ENCODE measurements at regions not wholly inside any gene's neighbourhood (a gene's known extent, or its start where the extent isn't known, plus 50 kb on each side); places are given as distances from the start of the nearest gene placed in this dataset.
"Not testable (repeated sequence)": the region's sequence is repeated elsewhere in the genome, so short reads cannot be mapped to it uniquely, and the experiment has no call there.

GRCh38 chr6:11961923-11962322 is 50.2 kb upstream of the HIVEP1 start:
- no peak for DNase-seq

DNA sequence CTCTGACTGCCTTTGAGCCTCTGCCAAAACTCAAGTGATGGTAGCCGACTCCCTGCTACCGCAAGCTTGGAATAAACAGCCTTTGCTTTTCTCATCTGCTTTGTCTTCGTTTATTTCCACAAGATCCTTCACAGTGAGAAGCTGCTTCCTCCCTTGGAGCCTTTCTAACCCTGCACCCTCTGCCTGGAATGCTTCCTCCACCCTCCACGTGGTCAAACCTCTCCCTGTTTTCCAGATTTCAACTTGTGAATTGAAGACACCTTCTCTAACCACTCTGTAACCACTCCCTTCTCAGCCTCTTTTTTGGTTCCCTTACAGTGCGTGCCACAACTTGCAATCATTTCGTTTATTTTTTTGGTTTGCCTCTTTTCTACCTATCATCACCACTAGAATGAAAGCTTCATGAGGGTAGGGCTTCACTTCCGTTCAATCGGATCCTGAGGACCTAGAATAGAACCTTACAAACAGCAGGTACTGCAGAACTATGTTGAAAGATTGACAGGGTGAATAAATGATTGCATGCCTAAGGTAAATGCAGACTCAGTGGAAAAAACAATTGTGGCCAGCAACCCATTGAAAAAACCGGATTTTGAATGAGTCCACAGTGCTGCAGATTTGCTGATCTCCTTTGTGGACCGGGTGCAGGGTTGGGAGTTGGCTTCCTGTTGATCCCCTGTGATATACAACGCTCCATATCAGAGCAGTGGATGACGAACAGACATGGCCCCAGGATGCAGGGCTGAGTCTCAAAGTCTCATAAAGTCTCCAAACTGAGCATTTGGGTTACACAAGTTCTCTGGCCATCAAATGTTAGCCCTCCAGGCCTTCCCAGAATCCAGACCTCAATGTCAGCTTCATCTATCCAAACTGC is 51.0 kb upstream of the HIVEP1 start:
- no peak for DNase-seq

DNA sequence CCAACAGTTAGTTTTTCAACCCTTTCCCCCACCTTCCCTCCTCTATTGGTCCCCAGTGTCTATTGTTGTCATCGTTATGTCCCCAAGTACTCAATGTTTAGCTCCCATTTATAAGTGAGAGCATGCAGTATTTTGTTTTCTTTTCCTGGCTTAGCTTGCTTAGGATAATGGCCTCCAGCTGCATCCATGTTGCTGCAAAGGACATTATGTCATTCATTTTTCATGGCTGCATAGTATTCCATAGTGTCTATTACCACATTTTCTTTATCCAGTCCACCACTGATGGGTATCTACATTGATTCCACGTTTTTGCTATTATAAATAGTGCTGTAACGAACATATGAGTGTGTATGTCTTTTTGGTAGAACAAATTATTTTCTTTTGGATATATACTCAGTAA is 55.3 kb upstream of the HIVEP1 start:
- DNase-seq: no peak

- no peak for DNase-seq
Observed at GRCh38 chr6:11953641-11954040, 58.5 kb upstream of the HIVEP1 start.

DNA sequence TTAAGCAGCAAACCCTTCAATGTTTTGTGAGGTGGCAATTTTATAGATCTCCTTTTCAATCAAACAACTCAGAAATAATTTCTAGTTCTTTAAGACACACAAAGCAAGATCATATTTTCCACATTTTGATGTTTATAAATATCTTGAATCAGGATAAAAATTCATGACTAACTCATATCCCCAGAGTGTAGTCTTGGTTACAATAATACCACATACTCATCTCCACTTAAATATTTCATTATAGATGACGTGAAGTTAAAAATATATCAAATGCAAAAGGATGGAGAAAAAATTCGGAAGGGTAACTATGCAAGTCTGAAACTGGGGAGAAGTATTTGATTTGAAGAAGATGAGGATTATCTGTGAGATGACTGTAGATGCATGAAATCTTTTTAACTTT is 59.8 kb upstream of the HIVEP1 start:
- no peak for DNase-seq

- DNase-seq: no peak
Observed at GRCh38 chr6:11951868-11952267, 60.2 kb upstream of the HIVEP1 start.

GRCh38 chr6:11950109-11950508 is 62.0 kb upstream of the HIVEP1 start:
- DNase-seq: no peak

DNA sequence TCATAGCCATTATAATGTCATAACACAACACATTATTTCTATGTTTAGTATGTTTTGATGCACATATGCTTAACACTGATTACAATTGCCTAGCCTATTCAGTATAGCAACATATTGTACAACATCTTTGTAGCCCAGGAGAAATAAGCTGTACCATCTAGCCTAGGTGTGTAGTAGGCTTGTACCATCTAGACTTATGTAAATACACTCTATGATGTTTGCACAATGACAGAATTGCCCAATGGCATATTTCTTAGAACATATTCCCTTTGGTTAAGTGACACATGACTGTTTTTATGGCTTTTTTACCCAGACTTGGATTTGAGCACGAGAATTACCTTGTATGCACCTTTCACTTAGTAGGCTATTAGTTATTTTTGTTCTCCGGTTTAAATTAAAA is 64.5 kb upstream of the HIVEP1 start:
- no peak for DNase-seq

DNA sequence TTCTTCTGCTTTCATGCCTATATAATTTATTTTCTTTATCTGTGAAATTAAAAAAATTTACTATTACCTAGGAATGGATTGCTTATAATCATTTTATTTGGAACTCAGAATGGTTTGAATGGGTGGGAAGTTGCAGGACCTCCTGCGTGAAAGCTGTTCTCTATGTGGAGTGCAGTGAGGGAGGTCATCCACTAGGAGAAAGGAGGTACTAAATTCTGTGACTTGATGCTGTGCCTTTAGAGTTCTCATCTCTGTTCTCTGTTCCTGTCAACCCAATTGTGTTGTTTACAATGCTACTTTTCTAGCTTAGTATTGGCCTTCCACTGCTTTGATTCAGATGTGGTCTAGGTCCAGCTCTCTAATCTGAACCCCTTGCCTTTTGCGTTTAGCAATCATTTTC is 65.0 kb upstream of the HIVEP1 start:
- no peak for DNase-seq

DNA sequence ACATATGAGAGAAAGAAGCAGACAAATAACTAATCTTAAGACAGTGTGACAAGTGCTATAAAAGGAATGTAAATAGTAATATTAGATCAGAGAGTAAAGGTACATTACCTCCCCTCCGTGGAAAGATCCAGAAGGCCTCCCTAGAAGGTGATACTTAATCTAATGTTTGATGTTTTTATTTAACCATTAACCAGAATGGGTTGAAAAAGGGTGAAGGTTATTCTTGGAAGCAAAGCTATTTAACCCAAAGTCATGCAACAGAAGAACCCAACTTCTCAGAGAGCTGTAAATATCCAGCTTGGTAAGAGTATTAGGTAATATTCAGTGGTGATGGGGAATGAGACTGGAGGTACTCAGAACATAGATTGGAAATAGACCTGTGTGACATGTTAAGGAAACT is 68.0 kb upstream of the HIVEP1 start:
- no peak for DNase-seq

DNA sequence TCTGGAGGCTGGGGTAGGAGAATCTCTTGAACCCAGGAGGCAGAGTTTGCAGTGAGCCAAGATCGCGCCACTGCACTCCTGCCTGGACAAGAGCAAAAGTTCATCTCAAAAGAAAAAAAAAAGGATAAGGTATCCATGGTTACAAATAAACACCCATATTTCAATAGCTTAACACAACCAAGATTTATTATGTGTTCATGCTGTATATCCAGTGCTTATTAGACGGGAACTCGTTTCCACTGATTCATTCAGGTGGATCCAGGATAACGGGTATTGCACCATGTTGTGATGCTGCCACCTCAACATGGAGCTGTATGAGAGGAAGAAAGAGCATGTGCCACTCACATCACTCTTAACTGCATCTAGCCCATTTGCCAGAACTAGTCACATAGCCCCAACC is 69.1 kb upstream of the HIVEP1 start:
- DNase-seq: no peak

- no peak for DNase-seq
Observed at GRCh38 chr6:11942185-11942864, 69.8 kb upstream of the HIVEP1 start.

- not testable (repeated sequence) for DNase-seq
Observed at GRCh38 chr6:11940532-11941166, 71.5 kb upstream of the HIVEP1 start.

- DNase-seq: no peak
Observed at GRCh38 chr6:11938285-11938890, 73.7 kb upstream of the HIVEP1 start.

- DNase-seq: no peak
Observed at GRCh38 chr6:11934638-11935037, 77.5 kb upstream of the HIVEP1 start.

- not testable (repeated sequence) for DNase-seq
Observed at GRCh38 chr6:11932892-11933291, 79.2 kb upstream of the HIVEP1 start.

- no peak for DNase-seq
Observed at GRCh38 chr6:11931296-11932035, 80.6 kb upstream of the HIVEP1 start.

DNA sequence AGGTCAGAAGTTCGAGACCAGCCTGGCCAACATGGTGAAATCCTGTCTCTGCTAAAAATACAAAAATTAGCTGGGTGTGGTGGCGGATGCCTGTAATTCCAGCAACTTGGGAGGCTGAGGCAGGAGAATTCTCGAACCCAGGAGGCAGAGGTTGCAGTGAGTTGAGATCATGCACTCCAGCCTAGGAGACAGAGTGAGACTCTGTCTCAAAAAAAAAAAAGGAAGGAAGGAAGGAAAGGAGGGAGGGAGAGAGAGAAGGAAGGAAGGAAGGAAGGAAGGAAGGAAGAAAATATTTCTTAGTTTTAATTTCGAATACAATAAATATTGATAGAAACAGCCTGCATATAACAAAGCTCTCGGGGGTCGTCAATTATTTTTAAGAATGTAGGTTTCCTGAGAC is 81.3 kb upstream of the HIVEP1 start:
- DNase-seq: not testable (repeated sequence)

- DNase-seq: no peak
Observed at GRCh38 chr6:11930240-11930639, 81.9 kb upstream of the HIVEP1 start.

- no peak for DNase-seq
Observed at GRCh38 chr6:11929241-11929835, 82.8 kb upstream of the HIVEP1 start.

GRCh38 chr6:11926594-11927407 is 85.3 kb upstream of the HIVEP1 start:
- DNase-seq: no peak
